ENCODE measurements at regions not wholly inside any gene's neighbourhood (a gene's known extent, or its start where the extent isn't known, plus 50 kb on each side); places are given as distances from the start of the nearest gene placed in this dataset.

DNA sequence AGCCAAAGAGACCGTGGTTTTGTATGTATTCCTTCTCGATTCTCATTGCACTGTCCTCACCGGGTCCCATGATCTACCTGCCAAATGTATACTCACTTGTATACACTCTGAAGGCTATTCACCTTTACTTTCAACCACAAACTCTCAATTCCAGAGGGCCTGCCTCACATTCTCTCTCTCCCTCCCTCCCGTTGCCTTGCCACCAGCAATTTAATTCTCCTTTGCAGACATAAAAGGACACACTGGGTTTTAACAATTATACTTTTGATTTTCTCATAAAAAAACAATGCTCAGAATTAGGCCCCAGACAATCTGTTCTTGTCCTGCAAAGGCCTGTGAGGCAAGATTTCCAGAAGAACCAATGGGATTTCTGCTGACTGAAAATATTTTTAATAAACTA, 265.1 kb upstream of the PSMD7 start:
- TF ChIP-seq, protein P1, sequence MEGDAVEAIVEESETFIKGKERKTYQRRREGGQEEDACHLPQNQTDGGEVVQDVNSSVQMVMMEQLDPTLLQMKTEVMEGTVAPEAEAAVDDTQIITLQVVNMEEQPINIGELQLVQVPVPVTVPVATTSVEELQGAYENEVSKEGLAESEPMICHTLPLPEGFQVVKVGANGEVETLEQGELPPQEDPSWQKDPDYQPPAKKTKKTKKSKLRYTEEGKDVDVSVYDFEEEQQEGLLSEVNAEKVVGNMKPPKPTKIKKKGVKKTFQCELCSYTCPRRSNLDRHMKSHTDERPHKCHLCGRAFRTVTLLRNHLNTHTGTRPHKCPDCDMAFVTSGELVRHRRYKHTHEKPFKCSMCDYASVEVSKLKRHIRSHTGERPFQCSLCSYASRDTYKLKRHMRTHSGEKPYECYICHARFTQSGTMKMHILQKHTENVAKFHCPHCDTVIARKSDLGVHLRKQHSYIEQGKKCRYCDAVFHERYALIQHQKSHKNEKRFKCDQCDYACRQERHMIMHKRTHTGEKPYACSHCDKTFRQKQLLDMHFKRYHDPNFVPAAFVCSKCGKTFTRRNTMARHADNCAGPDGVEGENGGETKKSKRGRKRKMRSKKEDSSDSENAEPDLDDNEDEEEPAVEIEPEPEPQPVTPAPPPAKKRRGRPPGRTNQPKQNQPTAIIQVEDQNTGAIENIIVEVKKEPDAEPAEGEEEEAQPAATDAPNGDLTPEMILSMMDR (IDR thresholded peaks at IDR 0.05) = no peak
- no peak for TF ChIP-seq POLR2A (IDR thresholded peaks at IDR 0.05)

Data from right lobe of liver (tissue), 4 donors.